ENCODE measurements at regions not wholly inside any gene's neighbourhood (a gene's known extent, or its start where the extent isn't known, plus 50 kb on each side); places are given as distances from the start of the nearest gene placed in this dataset.
"Not testable (repeated sequence)": the region's sequence is repeated elsewhere in the genome, so short reads cannot be mapped to it uniquely, and the experiment has no call there.

DNA sequence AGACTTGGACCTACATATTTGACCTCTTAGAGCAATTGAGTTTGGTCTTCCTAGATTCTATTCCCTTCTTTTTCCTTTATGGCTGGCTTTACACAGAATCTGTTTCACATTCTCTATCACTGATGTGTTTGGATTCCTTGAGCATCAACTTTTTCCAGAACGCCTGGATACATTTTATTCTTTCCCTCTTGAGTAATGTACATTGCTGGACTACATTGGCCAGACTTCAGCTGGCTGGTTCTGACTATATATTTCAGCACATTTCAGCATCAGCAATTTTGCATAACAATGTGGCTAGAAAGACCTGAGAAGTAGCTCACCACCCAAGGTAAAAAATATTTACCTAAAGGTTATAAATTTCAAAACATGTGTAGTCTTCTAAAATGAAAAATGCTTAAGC, 2198.2 kb upstream of the RAG2 start:
- DNase-seq (ENCODE audit: low spot score), result no peak
- in situ Hi-C loops (cut with HindIII; ENCODE audit: low sequenced_read_pairs), result no loop called here

DNA sequence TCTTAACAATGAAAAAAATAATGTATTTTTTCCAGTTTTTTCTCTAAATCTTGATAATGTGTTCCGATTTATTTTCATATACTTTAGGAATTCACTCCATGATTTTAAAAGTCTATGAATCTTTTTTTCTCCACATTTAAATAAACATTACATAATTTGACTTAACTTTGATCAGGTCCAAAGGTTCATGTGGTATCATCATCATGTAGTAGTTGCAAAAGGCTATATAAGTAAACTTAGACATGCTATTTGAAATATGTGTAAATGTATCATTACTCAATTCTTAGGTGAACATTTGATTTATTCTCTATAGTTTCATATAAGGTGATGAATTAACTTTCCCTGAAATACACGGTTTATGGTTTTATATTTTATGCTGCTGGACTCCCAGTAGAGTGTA, 2197.0 kb upstream of the RAG2 start:
- DNase-seq (ENCODE audit: low spot score), result no peak
- in situ Hi-C loops (cut with HindIII; ENCODE audit: low sequenced_read_pairs), result no loop called here

DNA sequence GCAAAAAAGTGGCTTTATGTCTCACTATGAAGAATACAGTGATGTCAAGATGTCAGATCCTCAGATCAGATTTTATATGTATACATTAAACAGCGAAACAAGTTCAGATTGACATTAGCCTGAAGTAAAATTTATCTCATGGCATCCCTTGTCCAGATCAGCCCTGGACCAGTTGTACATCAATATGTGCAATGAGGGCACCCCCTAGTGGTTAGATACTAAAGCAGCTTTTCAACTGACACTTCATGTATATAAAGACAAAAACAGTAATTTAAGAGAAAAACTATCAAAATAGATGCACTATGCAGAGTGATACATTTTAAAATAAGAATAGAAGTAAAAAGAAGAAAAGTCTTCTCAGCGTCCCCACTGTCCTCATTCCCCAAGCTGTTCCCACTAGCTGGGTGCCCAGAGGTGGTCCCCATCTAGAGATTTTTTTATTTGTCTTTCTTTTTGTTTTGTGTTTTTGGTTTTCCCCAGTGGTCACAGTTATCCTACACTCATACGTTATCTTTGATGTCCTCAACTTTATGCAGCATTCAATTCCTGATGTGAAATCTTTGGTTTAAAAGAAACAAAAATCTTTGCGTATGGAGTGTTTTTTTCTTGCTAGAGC, 2193.4 kb upstream of the RAG2 start:
- DNase-seq (ENCODE audit: low spot score), result peak; percentile 39
- in situ Hi-C loops (cut with HindIII; ENCODE audit: low sequenced_read_pairs), result no loop called here

DNA sequence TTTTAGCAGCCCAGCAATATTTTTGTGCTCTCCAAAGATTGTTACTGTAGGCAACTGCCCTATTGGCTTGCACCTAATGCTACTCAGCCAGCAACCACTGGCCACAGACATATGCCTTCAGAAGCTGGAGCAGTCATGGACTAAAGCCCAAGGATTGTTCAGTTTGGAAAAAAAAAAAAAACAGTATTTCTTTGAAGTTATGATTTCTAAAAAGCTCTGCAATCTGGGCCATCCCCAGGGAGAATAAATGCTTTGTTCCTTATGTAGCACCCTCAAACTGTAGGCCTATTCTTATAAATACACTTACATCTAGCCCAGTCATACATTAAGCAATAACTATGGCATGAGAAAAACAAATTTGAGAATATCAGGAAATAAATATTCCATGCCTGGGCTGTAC, 2190.5 kb upstream of the RAG2 start:
- in situ Hi-C loops (cut with HindIII; ENCODE audit: low sequenced_read_pairs), result no loop called here
- no peak for DNase-seq (ENCODE audit: low spot score)

DNA sequence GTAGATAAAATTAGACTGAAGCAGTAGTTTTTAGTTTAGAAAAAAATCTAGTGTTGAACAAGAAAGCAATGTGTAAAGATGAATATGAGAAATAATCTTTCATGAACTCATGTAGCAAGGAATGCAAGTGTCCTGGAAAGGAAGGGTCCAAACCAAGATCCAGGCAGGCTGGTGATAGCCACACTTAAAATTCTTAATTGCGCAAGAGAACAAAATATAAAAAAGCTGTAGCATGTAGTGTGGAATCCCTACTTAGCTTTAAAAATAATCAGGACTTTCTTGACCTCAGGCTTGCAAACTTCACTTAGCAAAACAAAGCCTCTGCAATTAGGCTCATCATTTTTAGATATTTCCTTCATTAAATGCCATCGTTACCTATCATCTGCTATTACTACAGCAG, 2186.1 kb upstream of the RAG2 start:
- in situ Hi-C loops (cut with HindIII; ENCODE audit: low sequenced_read_pairs), result no loop called here
- no peak for DNase-seq (ENCODE audit: low spot score)

DNA sequence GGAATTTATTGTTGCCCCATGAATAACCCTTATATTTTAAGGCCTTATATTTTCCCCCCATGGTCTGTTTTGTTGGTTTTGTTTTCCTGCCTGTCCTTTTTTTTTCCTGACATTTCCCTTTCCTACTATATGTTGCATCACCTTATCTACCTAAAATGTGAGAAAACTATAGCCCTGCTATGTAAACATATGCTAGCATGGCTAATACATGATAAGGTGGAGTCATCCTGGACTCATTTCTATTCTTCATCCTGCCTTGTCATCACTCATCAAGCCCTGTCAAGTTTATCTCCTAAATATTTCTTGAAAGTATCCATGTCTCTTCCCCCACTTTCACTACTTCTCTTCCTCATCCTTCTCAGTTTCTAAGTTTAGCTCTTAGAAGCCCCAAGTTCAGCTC, 2168.8 kb upstream of the RAG2 start:
- in situ Hi-C loops (cut with HindIII; ENCODE audit: low sequenced_read_pairs), result no loop called here
- no peak for DNase-seq (ENCODE audit: low spot score)

DNA sequence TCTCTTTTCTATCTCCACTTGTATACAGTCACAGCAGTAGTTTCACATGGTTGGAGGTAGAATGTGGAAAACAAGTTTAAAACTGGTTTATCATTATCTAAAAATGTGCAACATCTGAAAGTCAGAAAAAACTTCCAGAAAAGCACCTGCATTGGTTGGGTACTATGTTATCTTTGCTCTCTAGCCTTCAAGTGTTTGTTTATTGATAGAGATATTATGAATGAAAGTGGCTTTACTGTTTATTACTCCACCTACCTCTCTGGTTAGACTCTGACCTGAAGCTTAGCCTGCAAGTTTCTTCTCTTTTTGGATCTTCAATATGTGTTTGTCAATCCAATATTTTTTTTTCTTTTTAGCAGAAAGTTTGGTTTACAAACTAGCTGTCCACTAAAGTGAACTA, 2161.4 kb upstream of the RAG2 start:
- no peak for DNase-seq (ENCODE audit: low spot score)
- in situ Hi-C loops (cut with HindIII; ENCODE audit: low sequenced_read_pairs), result no loop called here

DNA sequence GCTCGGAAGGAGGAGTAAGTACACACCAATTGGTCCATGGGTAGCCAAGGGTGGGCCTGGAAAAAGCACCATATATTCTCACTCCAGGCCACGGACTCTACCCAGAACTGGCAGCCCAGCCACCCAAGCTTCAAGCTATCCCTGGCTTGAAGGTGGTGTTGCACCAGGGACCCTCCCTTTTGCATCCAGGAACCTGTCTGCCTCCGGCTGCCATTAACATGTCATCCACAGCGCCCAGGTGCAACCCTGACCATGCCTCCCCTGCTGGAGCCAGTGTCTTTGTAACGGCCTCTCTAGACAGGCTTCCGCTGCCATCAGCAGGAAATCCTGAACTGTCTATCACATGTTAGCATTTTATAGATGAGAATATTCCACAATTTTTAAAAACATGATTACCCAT, 2158.5 kb upstream of the RAG2 start:
- in situ Hi-C loops (cut with HindIII; ENCODE audit: low sequenced_read_pairs), result no loop called here
- DNase-seq (ENCODE audit: low spot score), result no peak

DNA sequence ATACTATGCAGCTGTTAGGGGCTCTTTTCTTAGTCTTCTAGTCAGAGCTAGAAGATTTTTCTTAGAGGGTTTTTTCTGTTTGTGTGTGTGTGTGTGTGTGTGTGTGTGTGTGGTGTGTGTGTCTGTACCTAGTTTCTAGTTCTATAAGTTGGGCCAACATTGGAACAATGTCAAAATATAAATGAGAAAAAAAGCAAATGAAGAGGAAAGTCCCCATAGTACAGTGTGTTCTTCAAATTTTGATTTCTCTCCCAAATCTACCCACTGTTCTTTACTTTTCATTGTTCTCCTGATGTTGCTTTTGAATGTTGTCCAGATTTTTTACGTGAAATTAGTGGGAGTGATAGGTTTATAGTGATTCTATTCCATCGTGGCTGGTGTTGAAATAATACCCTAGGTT, 2153.4 kb upstream of the RAG2 start:
- DNase-seq (ENCODE audit: low spot score), result no peak
- in situ Hi-C loops (cut with HindIII; ENCODE audit: low sequenced_read_pairs), result no loop called here

DNA sequence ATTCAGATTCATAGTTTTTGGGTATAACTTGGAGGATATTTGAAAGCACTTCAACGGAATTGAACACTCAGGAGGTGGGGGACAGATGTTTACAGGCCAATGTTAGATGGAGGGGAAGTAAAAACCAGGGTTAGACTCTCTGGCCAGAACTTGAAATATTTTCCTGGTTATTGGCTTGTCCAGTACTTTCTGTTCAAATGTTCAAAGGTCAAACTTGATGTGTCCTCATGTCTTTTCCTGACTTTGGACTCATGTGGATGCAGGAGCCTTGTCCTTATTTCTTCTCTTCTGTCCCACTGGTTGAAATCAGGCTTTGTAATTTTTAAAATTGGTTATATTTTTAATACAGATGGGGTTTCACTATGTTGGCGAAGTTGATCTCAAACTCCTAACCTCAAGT, 2148.5 kb upstream of the RAG2 start:
- DNase-seq (ENCODE audit: low spot score); in situ Hi-C loops (cut with HindIII; ENCODE audit: low sequenced_read_pairs): not testable (repeated sequence)

DNA sequence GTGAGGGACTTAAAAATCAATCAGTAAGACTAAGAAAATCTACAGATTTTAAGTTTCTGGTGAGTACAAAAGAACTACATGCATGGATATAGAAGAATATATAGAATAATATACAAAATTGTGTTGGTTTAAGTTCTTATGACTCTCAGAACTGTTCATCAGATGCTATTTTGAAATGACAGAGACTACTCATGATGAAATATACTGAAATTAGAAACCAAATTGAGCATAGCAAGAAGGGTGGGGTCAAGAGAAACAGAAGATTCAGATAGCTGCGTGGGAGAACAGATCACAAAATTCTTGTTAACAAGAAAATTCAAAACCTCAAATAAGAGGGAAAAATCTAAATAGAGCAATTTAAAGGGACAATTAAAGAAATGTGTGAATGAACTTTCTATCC, 2125.3 kb upstream of the RAG2 start:
- DNase-seq (ENCODE audit: low spot score), result no peak

DNA sequence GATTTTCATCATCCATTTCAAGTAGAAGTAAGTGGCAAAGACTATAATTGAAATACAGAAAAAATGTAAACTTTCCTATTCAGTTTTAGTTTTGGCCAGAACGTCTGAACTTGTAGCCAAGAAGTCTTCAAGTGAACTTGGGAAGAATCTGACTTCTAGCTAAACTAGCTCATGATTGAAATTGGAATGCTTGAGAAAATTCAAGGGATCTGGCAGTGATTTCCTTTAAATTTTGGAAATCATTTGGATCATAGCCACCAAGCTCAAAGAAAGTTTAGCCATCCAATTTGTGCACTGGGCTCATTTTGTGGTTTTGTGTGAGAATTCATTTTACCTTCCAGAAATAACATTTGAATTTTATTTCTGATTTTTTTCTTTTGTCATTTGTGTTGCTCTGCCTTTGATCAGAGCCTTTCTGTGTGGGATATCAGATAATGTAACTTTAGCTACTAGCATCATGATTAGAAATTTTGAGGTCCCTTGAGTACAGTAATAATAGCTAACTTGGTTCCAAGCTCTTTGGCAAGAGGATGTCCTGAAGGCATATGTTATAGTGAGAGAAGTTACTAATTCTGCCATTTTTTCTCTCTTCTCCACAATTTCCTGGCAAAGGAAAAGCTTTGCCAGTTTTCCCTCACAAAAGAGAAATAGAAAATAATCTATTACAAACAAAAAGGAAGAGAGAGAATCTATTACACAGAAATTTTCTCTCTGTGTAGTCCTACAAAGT, 2123.7 kb upstream of the RAG2 start:
- no peak for DNase-seq (ENCODE audit: low spot score)
- in situ Hi-C loops (cut with HindIII; ENCODE audit: low sequenced_read_pairs), result no loop called here

More for the DNA sequence above, 2125.3 kb upstream of the RAG2 start:
- in situ Hi-C loops (cut with HindIII; ENCODE audit: low sequenced_read_pairs), result no loop called here

DNA sequence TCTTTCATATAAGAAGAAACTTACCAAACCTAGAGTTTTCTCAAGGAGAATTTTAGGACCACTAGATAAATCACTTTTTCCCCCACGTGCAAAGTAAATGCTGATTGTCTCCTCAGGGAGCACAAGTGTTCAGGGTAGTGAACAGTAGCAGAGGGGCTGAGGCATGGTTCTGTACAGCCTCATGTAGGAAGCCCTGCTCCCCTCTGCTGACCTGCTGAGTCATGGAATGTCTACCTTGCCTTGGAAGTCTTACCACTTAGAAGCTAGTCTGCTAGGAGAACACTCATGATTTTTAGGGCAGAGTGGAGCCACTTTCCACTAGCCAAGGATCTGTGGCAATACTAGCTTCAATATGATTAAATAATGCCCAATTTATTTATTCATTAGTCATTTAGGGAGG, 2120.6 kb upstream of the RAG2 start:
- in situ Hi-C loops (cut with HindIII; ENCODE audit: low sequenced_read_pairs), result no loop called here
- DNase-seq (ENCODE audit: low spot score), result no peak

DNA sequence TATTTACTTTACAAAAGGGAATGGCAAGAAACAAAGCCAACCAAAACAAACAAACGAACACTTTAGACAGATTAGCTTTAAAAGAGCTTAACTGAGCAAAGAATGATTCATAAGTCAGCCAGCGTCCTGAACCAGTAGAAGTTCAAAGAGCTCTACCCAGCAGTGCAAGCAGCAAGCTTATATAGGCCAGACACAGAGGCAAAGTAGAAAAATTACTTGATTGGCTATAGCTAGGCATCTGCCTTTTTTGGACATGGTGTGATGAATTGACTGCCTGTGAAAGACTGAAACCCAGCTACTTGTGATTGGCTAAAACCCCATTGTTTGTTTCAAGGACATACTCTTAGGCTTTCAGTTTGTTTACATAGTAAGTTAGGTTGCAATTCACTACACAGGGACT, 2120.0 kb upstream of the RAG2 start:
- DNase-seq (ENCODE audit: low spot score), result no peak
- in situ Hi-C loops (cut with HindIII; ENCODE audit: low sequenced_read_pairs), result no loop called here

DNA sequence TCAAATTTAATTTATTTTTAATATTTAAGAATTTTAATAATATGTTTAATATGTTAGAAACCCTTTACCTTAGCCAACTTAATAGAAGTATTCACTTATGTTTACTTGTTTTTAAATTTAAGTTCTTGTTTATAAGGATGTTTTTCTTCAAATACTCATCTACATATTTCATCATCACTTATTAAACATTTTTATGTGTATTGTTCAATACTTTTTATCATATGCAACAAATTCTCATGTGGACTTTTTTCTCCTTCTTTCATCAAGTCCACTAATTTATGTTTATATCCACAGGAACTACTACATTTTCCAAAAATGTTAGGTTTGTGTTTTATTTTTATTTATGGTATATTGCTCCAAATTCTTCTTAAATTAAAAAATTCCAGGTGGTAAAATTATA, 2113.1 kb upstream of the RAG2 start:
- in situ Hi-C loops (cut with HindIII; ENCODE audit: low sequenced_read_pairs), result no loop called here
- DNase-seq (ENCODE audit: low spot score), result no peak

DNA sequence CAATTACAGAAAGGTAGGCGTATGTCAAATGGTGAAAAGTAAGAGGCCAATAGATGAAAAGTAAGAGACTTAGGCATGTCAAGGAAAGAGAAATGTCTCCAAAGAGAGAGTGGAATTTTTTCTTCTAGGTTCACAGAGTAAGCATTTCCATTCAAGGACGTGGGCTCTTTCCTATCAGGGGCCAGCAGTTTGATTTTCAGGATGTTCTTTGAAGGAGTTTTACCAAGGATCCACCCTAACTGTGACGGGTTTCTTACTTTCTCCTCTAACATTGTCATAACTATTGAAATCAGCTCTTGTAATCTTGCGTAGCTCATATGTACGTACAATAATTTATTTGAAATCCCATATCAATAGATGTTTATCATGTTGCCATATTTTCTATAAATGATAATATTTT, 2112.2 kb upstream of the RAG2 start:
- no peak for DNase-seq (ENCODE audit: low spot score)
- in situ Hi-C loops (cut with HindIII; ENCODE audit: low sequenced_read_pairs), result no loop called here

DNA sequence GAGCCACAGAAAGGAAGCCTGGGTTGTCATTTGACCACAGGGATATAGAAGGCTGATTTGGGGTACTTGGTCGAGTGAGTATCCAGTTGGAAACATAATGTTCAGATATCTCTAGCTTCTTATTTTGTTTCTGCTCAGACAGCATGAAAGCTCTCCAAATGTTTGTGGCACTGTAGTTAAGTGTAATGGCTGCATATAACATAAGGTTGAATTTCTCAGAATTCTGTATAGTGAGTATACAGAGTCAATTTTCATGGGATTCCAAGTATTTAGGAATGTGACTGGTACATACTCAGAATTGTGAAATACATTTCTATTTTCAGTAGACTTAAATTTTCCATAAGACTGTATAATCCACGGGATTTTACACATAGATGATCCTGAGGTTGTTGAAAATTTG, 2102.1 kb upstream of the RAG2 start:
- no peak for DNase-seq (ENCODE audit: low spot score)

DNA sequence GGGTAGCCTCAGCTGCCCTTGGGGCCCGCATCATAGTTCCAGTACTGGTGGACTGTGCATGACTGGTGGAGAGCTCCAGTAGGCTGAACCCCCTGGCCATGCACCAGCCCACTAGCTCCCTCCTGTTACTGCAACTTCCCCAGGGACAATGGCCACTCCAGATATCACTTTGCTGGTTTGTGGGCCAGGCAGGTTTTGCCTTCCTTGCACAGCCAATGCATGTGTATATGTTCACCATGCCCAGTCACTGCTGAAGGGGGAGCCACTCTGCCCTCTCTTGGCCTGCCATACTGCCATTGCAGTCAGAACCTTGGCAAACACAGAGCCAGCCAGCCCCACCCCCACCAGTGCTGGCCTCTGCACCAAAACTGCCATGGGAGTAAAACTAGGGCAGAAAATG, 2095.3 kb upstream of the RAG2 start:
- no peak for DNase-seq (ENCODE audit: low spot score)
- in situ Hi-C loops (cut with HindIII; ENCODE audit: low sequenced_read_pairs), result no loop called here

More for the DNA sequence above, 2102.1 kb upstream of the RAG2 start:
- in situ Hi-C loops (cut with HindIII; ENCODE audit: low sequenced_read_pairs), result no loop called here

DNA sequence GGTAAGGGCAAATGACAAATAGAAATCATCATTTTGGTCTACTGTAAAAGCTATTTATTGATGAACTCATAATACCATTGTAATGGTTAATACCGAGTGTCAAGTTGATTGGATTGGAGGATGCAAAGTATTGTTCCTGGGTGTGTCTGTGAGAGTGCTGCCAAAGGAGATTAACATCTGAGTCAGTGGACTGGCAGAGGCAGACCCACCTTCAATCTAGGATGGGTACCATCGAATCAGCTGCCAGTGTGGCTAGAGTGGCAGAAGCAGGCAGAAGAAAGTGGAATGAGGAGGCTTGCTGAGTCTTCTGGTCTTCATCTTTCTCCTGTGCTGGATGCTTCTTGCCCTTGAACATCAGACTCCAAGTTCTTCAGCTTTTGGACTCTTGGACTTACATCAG, 2092.2 kb upstream of the RAG2 start:
- in situ Hi-C loops (cut with HindIII; ENCODE audit: low sequenced_read_pairs); DNase-seq (ENCODE audit: low spot score): not testable (repeated sequence)

DNA sequence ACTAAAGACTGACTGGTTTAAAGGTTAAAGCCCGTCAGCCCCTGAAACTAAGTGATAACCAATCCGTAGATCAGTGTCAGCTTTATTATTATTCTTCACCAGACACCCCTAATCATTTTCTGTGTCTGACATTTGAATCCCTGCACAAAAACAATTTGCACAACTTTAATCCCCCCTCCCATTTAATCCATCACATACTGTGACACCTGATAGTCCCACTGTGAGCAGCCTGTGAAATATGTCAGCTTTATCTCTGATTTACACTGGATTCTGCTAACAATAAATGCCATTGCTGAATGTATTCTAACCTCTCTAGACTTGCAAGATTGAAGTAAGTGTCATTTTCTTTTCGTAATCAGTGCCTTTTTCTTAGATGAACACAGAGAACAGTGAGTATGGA, 2089.0 kb upstream of the RAG2 start:
- in situ Hi-C loops (cut with HindIII; ENCODE audit: low sequenced_read_pairs), result no loop called here

DNA sequence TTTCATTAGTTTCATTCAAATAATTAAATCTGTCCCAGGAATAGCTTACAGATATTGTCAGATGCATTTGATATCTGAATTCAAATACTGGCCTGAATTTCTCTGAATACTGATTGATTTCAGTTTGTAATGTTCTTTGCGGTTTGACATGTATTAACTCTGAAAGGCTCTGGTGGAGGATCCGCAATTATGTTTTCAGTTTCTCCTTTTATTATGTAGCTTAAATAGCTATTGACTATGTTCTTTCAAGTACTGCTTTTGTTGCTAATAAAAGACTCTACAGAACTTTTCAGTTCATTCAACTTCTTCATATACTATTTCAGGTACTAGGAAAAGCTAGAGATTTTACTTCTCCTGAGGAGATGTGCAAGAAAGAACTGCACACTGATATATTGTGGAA, 2085.4 kb upstream of the RAG2 start:
- no peak for DNase-seq (ENCODE audit: low spot score)
- in situ Hi-C loops (cut with HindIII; ENCODE audit: low sequenced_read_pairs), result no loop called here

More for the DNA sequence above, 2089.0 kb upstream of the RAG2 start:
- no peak for DNase-seq (ENCODE audit: low spot score)

All from G401 (cell line).